OCI-LY3 (cell line): ENCODE measurements at regions not wholly inside any gene's neighbourhood (a gene's known extent, or its start where the extent isn't known, plus 50 kb on each side); places are given as distances from the start of the nearest gene placed in this dataset.

ENCODE experiments used
- H2AFZ ChIP-seq: fragments of 200-600, 300-600 bp; shearing (Covaris generic); 2 replicates; pipeline ENCODE4 v1.6.0; 2014; ENCODE audit warnings: antibody characterized with exemption, low read depth, low read length
- H3K27ac ChIP-seq: fragments of 200-600, 300-600 bp; sonication (generic); 2 replicates; pipeline ENCODE4 v1.5.1; 2014; ENCODE audit warnings: mild to moderate bottlenecking, low read length, moderate library complexity, mixed read lengths
- H3K27me3 ChIP-seq: fragments of 200-600, 300-600 bp; sonication (generic); 2 replicates; pipeline ENCODE4 v1.6.1; 2014; ENCODE audit warnings: low read depth, low read length, mixed read lengths
- H3K36me3 ChIP-seq: fragments of 200-600, 300-600 bp; sonication (generic); replicated peaks from 2 replicates; pipeline ENCODE3; 2014; ENCODE audit warnings: low read depth, low read length, mixed read lengths
- H3K4me1 ChIP-seq: fragments of 300-600, 200-600 bp; sonication (generic); 2 replicates; pipeline ENCODE4 v1.6.1; 2014; ENCODE audit warnings: low read length, mixed read lengths
- H3K4me2 ChIP-seq: fragments of 200-600, 300-600 bp; sonication (generic); 2 replicates; pipeline ENCODE4 v1.6.1; 2014; ENCODE audit warnings: low read length, mixed read lengths
- H3K4me3 ChIP-seq: fragments of 300-600, 200-600 bp; sonication (generic); 2 replicates; pipeline ENCODE4 v1.5.1; 2014; ENCODE audit warnings: antibody characterized with exemption, mild to moderate bottlenecking, low read length, moderate library complexity
- H3K79me2 ChIP-seq: fragments of 300-600, 200-600 bp; shearing (Covaris generic); 2 replicates; pipeline ENCODE4 v1.6.1; 2014; ENCODE audit warnings: mild to moderate bottlenecking, low read length, mixed read lengths
- H3K9ac ChIP-seq: fragments of 300-600, 200-600 bp; shearing (Covaris generic); 2 replicates; pipeline ENCODE4 v1.6.0; 2014; ENCODE audit warnings: mild to moderate bottlenecking, low read length, moderate library complexity
- H3K9me3 ChIP-seq: fragments of 200-600, 300-600 bp; shearing (Covaris generic); 2 replicates; pipeline ENCODE4 v1.6.1; 2014; ENCODE audit warnings: low read length, mixed read lengths; ENCODE audit not compliant: insufficient read depth
- H4K20me1 ChIP-seq: fragments of 200-600, 300-600 bp; sonication (generic); 2 replicates; pipeline ENCODE4 v1.6.1; 2016; ENCODE audit warnings: low read length, mixed read lengths; ENCODE audit not compliant: insufficient read depth
- EZH2phosphoT487 ChIP-seq: fragments of 200-600 bp; shearing (Covaris generic); IDR thresholded peaks from 2 replicates; pipeline ENCODE4 v1.6.1; 2018; ENCODE audit warnings: antibody characterized with exemption, mixed run types, low read depth
- TF ChIP-seq, protein P1 (sequence below): fragments of 200-600, 300-600 bp; sonication (generic); IDR thresholded peaks from 2 replicates; pipeline ENCODE4 v1.5.1; 2014; ENCODE audit warnings: antibody characterized with exemption, low read length, low read depth

DNA sequence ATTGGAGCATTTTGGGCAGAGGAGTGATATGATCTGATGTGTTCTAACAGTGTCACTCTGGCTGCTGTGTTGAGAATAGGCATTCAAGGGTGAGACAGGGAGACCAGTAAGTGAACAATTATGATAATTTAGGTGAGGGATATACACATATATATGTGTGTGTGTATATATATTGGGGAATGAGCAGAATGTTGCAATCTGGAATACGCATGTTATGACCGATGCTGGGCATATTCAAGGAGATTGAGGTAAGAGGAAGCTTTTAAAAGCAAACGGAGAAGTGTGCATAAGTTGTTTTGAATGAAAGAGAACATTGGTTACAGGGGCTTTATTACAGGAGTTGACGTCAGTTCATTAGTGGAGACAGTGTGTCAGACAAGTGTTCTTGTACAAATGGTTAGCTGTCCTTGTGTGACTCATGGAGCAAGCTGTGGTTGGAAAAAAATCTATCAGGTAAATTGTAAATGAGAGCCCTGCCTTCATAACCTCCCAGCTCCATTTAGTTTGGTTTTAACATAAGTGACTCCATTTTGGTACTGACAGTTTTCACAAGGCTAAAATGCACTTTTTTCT lies 442.5 kb upstream of the LCORL start:
- Histone ChIP-seq H3K36me3 (no peaks in the 10 kb centered on the region), H3K27ac (no peak overlapping the region), H3K4me3 (no peak overlapping the region), H3K9me3 (no peaks in the 10 kb centered on the region), H3K9ac (no peak overlapping the region), H3K79me2 (no peaks in the 10 kb centered on the region), H3K4me1 (no peaks in the 10 kb centered on the region), H3K4me2 (no peak overlapping the region), H3K27me3 (no peaks in the 10 kb centered on the region), H2AFZ (no peak overlapping the region), H4K20me1 (no peaks in the 10 kb centered on the region)
- TF ChIP-seq, protein P1, sequence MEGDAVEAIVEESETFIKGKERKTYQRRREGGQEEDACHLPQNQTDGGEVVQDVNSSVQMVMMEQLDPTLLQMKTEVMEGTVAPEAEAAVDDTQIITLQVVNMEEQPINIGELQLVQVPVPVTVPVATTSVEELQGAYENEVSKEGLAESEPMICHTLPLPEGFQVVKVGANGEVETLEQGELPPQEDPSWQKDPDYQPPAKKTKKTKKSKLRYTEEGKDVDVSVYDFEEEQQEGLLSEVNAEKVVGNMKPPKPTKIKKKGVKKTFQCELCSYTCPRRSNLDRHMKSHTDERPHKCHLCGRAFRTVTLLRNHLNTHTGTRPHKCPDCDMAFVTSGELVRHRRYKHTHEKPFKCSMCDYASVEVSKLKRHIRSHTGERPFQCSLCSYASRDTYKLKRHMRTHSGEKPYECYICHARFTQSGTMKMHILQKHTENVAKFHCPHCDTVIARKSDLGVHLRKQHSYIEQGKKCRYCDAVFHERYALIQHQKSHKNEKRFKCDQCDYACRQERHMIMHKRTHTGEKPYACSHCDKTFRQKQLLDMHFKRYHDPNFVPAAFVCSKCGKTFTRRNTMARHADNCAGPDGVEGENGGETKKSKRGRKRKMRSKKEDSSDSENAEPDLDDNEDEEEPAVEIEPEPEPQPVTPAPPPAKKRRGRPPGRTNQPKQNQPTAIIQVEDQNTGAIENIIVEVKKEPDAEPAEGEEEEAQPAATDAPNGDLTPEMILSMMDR, result no peak
- no peak for TF ChIP-seq EZH2phosphoT487

DNA sequence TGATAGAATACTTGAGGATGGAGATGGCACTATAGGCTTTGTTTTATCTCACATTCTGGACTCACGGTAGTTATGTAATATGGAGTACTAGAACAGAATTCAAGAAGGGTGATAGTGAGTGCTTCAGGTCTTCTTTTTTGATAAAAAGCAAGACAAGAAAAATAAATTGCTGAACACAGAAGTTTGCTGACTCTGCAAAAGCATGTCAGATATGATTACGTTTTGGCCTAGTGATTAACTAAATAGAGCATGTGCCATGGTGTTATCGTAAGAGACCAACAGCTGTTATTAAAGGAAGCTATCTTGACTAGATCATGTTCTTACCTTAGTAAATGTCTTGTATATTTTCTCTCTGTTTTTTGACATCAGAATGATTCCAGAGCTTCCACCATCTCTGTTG lies 436.9 kb upstream of the LCORL start:
- Histone ChIP-seq H3K4me1 (no peaks in the 10 kb centered on the region), H3K27ac (no peak overlapping the region), H3K4me3 (no peak overlapping the region), H3K4me2 (no peak overlapping the region), H4K20me1 (no peaks in the 10 kb centered on the region), H3K9ac (no peak overlapping the region), H3K9me3 (no peaks in the 10 kb centered on the region), H3K36me3 (no peaks in the 10 kb centered on the region), H2AFZ (no peak overlapping the region), H3K27me3 (no peaks in the 10 kb centered on the region), H3K79me2 (no peaks in the 10 kb centered on the region)
- TF ChIP-seq, protein P1, result no peak
- TF ChIP-seq EZH2phosphoT487, result no peak

DNA sequence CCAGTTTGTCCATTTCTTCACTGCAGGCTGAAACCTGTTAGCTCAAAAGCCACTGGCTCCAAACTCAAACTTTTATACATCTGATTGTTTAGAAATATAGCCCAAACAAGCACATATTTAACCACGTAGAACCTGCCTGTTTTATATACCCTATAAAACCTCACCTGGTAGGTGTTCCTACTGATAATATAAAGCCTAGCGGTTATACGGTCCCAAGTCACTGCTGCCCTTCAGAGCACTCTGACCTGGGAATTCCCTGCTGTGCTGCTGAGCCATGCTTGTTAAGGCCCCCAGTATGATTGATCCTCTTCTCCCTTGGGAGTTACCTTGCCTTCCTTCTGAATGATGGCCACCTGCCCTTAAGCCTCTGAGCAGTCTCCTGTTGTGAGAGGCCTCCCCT lies 432.8 kb upstream of the LCORL start:
- Histone ChIP-seq H3K4me1 (0 out of 2 replicates have a peak, but pooled peaks cover 3% of the 10 kb centered on the region), H3K79me2 (no peaks in the 10 kb centered on the region), H2AFZ (no peak overlapping the region), H3K27ac (no peak overlapping the region), H3K9ac (no peak overlapping the region), H3K27me3 (no peaks in the 10 kb centered on the region), H3K9me3 (no peaks in the 10 kb centered on the region), H3K4me3 (no peak overlapping the region), H3K36me3 (no peaks in the 10 kb centered on the region), H3K4me2 (no peak overlapping the region), H4K20me1 (no peaks in the 10 kb centered on the region)
- TF ChIP-seq EZH2phosphoT487, result no peak
- TF ChIP-seq, protein P1, result no peak

DNA sequence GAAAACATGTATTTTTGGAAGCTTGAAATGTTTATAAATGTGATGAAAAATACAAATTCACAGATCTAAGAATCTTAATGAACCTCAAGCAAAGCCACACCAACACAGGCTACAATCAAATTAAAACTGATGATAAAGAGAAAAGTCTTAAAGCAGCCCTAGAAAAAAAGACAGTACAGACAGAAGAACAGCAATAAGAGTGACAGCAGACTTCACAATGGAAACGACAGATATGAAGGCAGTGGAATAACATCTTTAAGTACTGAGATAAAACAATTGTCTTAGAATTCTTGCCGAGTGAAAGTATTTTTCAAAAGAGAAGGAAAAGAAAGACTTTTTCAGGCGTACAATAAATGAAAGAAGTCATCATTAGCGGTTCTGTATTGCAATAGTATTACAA lies 423.6 kb upstream of the LCORL start:
- Histone ChIP-seq H3K4me1 (no peaks in the 10 kb centered on the region; the same call in 1 of the 2 replicates), H3K9me3 (peaks cover 13% of the 10 kb centered on the region), H4K20me1 (no peaks in the 10 kb centered on the region), H3K27me3 (no peaks in the 10 kb centered on the region), H2AFZ (no peak overlapping the region), H3K4me3 (no peak overlapping the region), H3K9ac (no peak overlapping the region), H3K36me3 (no peaks in the 10 kb centered on the region), H3K4me2 (no peak overlapping the region), H3K27ac (no peak overlapping the region), H3K79me2 (no peaks in the 10 kb centered on the region)
- TF ChIP-seq, protein P1, result no peak
- no peak for TF ChIP-seq EZH2phosphoT487
